PC-9 (cell line): ENCODE measurements at regions not wholly inside any gene's neighbourhood (a gene's known extent, or its start where the extent isn't known, plus 50 kb on each side); places are given as distances from the start of the nearest gene placed in this dataset.

ENCODE experiments used
- EZH2 ChIP-seq: fragments of 200-600 bp; sonication (generic); IDR thresholded peaks from 2 replicates; pipeline ENCODE4 v1.8.0; 2017; ENCODE audit warnings: antibody characterized with exemption, low read depth
- TF ChIP-seq, protein P1 (sequence below): fragments of 200-600 bp; sonication (generic); conservative IDR thresholded peaks from 2 replicates; pipeline ENCODE4 v1.6.1; 2017; ENCODE audit warnings: mixed run types, antibody characterized with exemption, mild to moderate bottlenecking, moderate library complexity

DNA sequence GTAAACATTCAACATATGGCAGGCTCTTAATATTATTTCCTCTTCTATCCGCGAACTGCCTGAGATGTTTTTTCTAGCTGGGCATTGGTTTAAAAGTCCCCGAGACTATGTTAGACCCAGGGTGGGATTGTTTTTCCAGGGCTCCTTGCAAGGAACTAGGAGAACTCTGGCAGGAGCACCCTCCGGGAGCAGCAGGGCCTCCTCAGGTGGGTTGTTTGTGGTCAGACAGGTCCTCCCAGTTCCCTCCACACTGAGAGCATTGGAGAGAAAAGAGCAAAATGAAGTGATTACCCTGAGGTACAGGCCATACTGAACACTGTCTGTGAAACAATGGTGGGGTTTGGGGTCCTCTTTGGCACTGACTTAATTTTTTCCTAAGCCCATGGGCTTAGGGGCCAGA, 115.9 kb upstream of the LGALSL start:
- TF ChIP-seq, protein P1, sequence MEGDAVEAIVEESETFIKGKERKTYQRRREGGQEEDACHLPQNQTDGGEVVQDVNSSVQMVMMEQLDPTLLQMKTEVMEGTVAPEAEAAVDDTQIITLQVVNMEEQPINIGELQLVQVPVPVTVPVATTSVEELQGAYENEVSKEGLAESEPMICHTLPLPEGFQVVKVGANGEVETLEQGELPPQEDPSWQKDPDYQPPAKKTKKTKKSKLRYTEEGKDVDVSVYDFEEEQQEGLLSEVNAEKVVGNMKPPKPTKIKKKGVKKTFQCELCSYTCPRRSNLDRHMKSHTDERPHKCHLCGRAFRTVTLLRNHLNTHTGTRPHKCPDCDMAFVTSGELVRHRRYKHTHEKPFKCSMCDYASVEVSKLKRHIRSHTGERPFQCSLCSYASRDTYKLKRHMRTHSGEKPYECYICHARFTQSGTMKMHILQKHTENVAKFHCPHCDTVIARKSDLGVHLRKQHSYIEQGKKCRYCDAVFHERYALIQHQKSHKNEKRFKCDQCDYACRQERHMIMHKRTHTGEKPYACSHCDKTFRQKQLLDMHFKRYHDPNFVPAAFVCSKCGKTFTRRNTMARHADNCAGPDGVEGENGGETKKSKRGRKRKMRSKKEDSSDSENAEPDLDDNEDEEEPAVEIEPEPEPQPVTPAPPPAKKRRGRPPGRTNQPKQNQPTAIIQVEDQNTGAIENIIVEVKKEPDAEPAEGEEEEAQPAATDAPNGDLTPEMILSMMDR: no peak
- TF ChIP-seq EZH2: no peak
